ENCODE measurements at regions not wholly inside any gene's neighbourhood (a gene's known extent, or its start where the extent isn't known, plus 50 kb on each side); places are given as distances from the start of the nearest gene placed in this dataset.

GRCh38 chr12:89777733-89778379 is 69.2 kb upstream of the ATP2B1 start:
- H3K4me3 ChIP-seq (ENCODE audit: control insufficient read depth, low read depth, low read length): no peak overlapping the region
- no peak for DNase-seq (ENCODE audit: low read depth)
- TF ChIP-seq CTCF (conservative IDR thresholded peaks at IDR 0.05; ENCODE audit: control insufficient read depth, insufficient read depth, low read depth, low read length): no peak

- no peak overlapping the region for H3K4me3 ChIP-seq (ENCODE audit: control insufficient read depth, low read depth, low read length)
- no peak for DNase-seq (ENCODE audit: low read depth)
- TF ChIP-seq CTCF (conservative IDR thresholded peaks at IDR 0.05; ENCODE audit: control insufficient read depth, insufficient read depth, low read depth, low read length): no peak
These were observed 67.3 kb upstream of the ATP2B1 start for GRCh38 chr12:89775986-89776365.

- H3K4me3 ChIP-seq (ENCODE audit: control insufficient read depth, low read depth, low read length): no peak overlapping the region
- TF ChIP-seq CTCF (conservative IDR thresholded peaks at IDR 0.05; ENCODE audit: control insufficient read depth, insufficient read depth, low read depth, low read length): no peak
- no peak for DNase-seq (ENCODE audit: low read depth)
These were observed 66.7 kb upstream of the ATP2B1 start for GRCh38 chr12:89775063-89775985.

- no peak for DNase-seq (ENCODE audit: low read depth)
- no peak for TF ChIP-seq CTCF (conservative IDR thresholded peaks at IDR 0.05; ENCODE audit: control insufficient read depth, insufficient read depth, low read depth, low read length)
- no peak overlapping the region for H3K4me3 ChIP-seq (ENCODE audit: control insufficient read depth, low read depth, low read length)
These were observed 66.0 kb upstream of the ATP2B1 start for GRCh38 chr12:89774645-89775044.

- no peak overlapping the region for H3K4me3 ChIP-seq (ENCODE audit: control insufficient read depth, low read depth, low read length)
- no peak for TF ChIP-seq CTCF (conservative IDR thresholded peaks at IDR 0.05; ENCODE audit: control insufficient read depth, insufficient read depth, low read depth, low read length)
- no peak for DNase-seq (ENCODE audit: low read depth)
These were observed 61.8 kb upstream of the ATP2B1 start for GRCh38 chr12:89770391-89770790.

- TF ChIP-seq CTCF (conservative IDR thresholded peaks at IDR 0.05; ENCODE audit: control insufficient read depth, insufficient read depth, low read depth, low read length): no peak
- no peak for DNase-seq (ENCODE audit: low read depth)
These were observed 60.8 kb upstream of the ATP2B1 start for GRCh38 chr12:89769483-89769818.

More at GRCh38 chr12:89769483-89769818, 60.8 kb upstream of the ATP2B1 start:
- no peak overlapping the region for H3K4me3 ChIP-seq (ENCODE audit: control insufficient read depth, low read depth, low read length)

Measured in fibroblast of mammary gland (primary cell).